KMS-11 (cell line): ENCODE measurements at regions not wholly inside any gene's neighbourhood (a gene's known extent, or its start where the extent isn't known, plus 50 kb on each side); places are given as distances from the start of the nearest gene placed in this dataset.

Experiments used
- H2AFZ ChIP-seq: fragments of 200-600 bp; sonication (generic); 2 replicates; pipeline ENCODE4 v1.6.1; 2016; ENCODE audit warnings: antibody characterized with exemption, mixed run types, low read depth
- H3K27ac ChIP-seq: fragments of 200-600 bp; sonication (generic); 2 replicates; pipeline ENCODE4 v1.6.1; 2016; ENCODE audit warnings: mild to moderate bottlenecking, mixed run types
- H3K27me3 ChIP-seq: fragments of 200-600 bp; sonication (generic); 2 replicates; pipeline ENCODE4 v1.6.1; 2017; ENCODE audit warnings: mild to moderate bottlenecking, low read depth, mixed run types, moderate library complexity; ENCODE audit not compliant: insufficient read depth
- H3K36me3 ChIP-seq: fragments of 200-600 bp; sonication (generic); 2 replicates; pipeline ENCODE4 v1.6.1; 2017; ENCODE audit warnings: mild to moderate bottlenecking, mixed run types; ENCODE audit not compliant: insufficient read depth
- H3K4me1 ChIP-seq: fragments of 200-600 bp; sonication (generic); 2 replicates; pipeline ENCODE4 v1.6.1; 2016; ENCODE audit warnings: mild to moderate bottlenecking, low read depth, mixed run types; ENCODE audit not compliant: poor library complexity, severe bottlenecking
- H3K4me2 ChIP-seq: fragments of 200-600 bp; sonication (generic); 2 replicates; pipeline ENCODE4 v1.7.0; 2016; ENCODE audit warnings: mild to moderate bottlenecking, mixed run types
- H3K4me3 ChIP-seq: fragments of 200-600 bp; sonication (generic); IDR thresholded peaks from 2 replicates; pipeline ENCODE4 v1.6.1; 2017; ENCODE audit warnings: low read depth, low read length, mixed read lengths; ENCODE audit not compliant: insufficient read depth
- H3K79me2 ChIP-seq: fragments of 200-600 bp; sonication (generic); 2 replicates; pipeline ENCODE4 v1.6.1; 2016; ENCODE audit warnings: low read depth, mixed run types; ENCODE audit not compliant: insufficient read depth
- H3K9ac ChIP-seq: fragments of 200-600 bp; sonication (generic); 2 replicates; pipeline ENCODE4 v1.6.1; 2016; ENCODE audit warnings: mild to moderate bottlenecking, mixed run types
- H4K20me1 ChIP-seq: fragments of 200-600 bp; sonication (generic); 2 replicates; pipeline ENCODE4 v1.6.1; 2016; ENCODE audit warnings: mild to moderate bottlenecking, mixed run types; ENCODE audit not compliant: insufficient read depth
- TF ChIP-seq, protein P1 (sequence below): fragments of 200-600 bp; sonication (generic); conservative IDR thresholded peaks from 2 replicates; pipeline ENCODE4 v1.6.1; 2017; ENCODE audit warnings: low read depth, mild to moderate bottlenecking, antibody characterized with exemption, low read length, moderate library complexity, mixed read lengths

DNA sequence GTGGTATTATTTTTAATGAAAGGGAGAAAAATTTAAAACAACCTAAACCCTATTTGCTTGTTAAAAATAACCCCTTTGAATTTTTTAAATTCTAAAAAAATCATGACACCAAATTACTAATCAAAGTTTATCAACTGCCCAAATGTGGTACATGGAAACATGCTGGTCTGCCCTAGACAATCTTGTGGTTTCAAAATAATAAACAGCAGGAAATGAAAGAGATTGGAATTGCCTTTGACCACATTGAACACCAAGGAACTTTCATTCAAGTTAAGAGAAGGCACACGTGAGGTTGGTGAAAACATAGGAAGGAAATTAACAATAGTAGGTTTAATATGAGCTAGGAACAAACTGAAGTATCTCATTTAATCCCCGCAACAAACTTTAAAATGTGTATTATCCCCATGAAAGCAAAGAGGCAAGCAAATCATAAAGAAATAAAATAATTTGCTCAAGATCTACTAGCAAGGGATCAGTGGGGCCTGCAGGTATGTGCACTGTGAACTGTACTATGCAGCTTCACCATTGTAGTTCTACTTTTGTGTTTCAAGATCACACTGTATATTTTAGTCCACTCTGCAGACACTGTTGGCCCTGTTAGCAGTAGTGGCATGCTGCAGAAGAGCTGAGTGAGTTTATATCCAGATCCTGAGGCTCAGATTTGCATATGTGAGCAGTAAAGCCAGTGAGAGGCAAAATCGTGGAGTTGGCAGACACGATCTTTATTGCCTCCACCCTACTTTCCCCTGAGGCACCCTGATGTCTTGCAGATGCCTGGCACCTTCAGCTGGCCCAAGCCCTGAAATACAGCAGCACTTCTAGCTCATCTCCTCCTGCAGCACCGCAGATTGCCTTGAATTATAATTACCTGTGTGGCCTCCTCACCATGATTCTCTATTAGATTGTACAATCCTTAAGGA is 157.8 kb upstream of the TENT5A start:
- Histone ChIP-seq H3K27me3 (no peaks in the 10 kb centered on the region), H3K9ac (no peak overlapping the region), H3K36me3 (no peaks in the 10 kb centered on the region), H4K20me1 (no peaks in the 10 kb centered on the region), H2AFZ (no peak overlapping the region), H3K4me3 (no peak overlapping the region), H3K79me2 (no peaks in the 10 kb centered on the region), H3K27ac (no peak overlapping the region), H3K4me1 (peaks cover 45% of the 10 kb centered on the region), H3K4me2 (no peak overlapping the region)
- TF ChIP-seq, protein P1, sequence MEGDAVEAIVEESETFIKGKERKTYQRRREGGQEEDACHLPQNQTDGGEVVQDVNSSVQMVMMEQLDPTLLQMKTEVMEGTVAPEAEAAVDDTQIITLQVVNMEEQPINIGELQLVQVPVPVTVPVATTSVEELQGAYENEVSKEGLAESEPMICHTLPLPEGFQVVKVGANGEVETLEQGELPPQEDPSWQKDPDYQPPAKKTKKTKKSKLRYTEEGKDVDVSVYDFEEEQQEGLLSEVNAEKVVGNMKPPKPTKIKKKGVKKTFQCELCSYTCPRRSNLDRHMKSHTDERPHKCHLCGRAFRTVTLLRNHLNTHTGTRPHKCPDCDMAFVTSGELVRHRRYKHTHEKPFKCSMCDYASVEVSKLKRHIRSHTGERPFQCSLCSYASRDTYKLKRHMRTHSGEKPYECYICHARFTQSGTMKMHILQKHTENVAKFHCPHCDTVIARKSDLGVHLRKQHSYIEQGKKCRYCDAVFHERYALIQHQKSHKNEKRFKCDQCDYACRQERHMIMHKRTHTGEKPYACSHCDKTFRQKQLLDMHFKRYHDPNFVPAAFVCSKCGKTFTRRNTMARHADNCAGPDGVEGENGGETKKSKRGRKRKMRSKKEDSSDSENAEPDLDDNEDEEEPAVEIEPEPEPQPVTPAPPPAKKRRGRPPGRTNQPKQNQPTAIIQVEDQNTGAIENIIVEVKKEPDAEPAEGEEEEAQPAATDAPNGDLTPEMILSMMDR: no peak

DNA sequence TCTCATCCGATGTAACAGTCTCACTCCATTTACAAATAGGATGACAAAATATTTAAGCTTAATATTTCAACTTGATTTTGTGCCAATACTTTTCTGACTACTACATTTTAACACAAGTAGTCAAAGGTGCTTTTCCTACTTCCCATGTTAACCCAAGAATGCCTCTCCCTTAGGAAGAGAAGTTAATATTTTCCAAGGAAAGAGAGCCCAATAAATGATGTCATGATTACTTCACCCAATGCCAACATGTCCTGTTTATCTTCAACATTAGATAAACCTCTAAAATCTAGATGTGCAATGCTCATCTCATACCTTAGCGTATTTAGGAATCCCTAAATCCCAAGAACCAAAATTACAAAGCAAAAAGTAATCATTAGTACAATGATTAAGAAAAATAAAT is 156.7 kb upstream of the TENT5A start:
- Histone ChIP-seq H3K4me3 (no peak overlapping the region), H3K4me1 (peaks cover 48% of the 10 kb centered on the region), H3K79me2 (no peaks in the 10 kb centered on the region), H3K27ac (no peak overlapping the region), H3K36me3 (no peaks in the 10 kb centered on the region), H3K27me3 (no peaks in the 10 kb centered on the region), H3K9ac (no peak overlapping the region), H4K20me1 (no peaks in the 10 kb centered on the region), H3K4me2 (no peak overlapping the region), H2AFZ (no peak overlapping the region)
- TF ChIP-seq, protein P1: no peak

GRCh38 chr6:81906709-81907204 is 154.3 kb upstream of the TENT5A start:
- no peaks in the 10 kb centered on the region for H3K27me3 ChIP-seq
- H2AFZ ChIP-seq: peak overlapping the region; percentile 36; the same call in 1 of the 2 replicates
- H3K36me3 ChIP-seq: no peaks in the 10 kb centered on the region
- peak overlapping the region; percentile 82 for H3K27ac ChIP-seq
- H3K9ac ChIP-seq: 0 out of 2 replicates have a peak overlapping the region, but pooled peaks have one; percentile 15
- no peaks in the 10 kb centered on the region for H3K79me2 ChIP-seq
- peaks cover 48% of the 10 kb centered on the region for H3K4me1 ChIP-seq
- no peaks in the 10 kb centered on the region for H4K20me1 ChIP-seq
- TF ChIP-seq, protein P1: no peak
- peak overlapping the region; percentile 56 for H3K4me2 ChIP-seq
- no peak overlapping the region for H3K4me3 ChIP-seq

DNA sequence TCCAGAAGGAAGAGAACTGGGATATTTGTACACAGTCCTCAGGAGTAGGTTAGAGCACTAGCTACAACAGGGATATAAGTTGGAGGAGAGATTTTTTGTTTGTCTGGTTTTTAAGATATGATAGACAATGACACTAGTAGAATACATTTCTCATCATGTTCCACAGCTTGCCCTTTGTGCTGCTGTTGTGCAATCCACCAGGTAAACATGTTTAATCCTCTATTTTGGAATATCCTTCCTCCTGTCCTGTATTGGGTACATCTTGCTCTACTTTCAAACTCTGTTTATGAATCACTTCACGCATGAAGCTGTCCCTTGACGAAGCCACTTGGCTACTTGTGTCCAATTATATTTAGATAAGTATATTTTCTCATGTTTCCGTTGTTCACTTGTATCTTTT is 153.6 kb upstream of the TENT5A start:
- Histone ChIP-seq H3K9ac (0 out of 2 replicates have a peak overlapping the region, but pooled peaks have one; percentile 15), H3K27me3 (no peaks in the 10 kb centered on the region), H3K4me2 (peak overlapping the region; percentile 56), H3K27ac (peak overlapping the region; percentile 82), H3K36me3 (no peaks in the 10 kb centered on the region), H4K20me1 (no peaks in the 10 kb centered on the region), H3K79me2 (no peaks in the 10 kb centered on the region), H3K4me1 (peaks cover 50% of the 10 kb centered on the region), H2AFZ (peak overlapping the region; percentile 36; the same call in 1 of the 2 replicates), H3K4me3 (no peak overlapping the region)
- TF ChIP-seq, protein P1: no peak
